ENCODE measurements at regions not wholly inside any gene's neighbourhood (a gene's known extent, or its start where the extent isn't known, plus 50 kb on each side); places are given as distances from the start of the nearest gene placed in this dataset.

DNA sequence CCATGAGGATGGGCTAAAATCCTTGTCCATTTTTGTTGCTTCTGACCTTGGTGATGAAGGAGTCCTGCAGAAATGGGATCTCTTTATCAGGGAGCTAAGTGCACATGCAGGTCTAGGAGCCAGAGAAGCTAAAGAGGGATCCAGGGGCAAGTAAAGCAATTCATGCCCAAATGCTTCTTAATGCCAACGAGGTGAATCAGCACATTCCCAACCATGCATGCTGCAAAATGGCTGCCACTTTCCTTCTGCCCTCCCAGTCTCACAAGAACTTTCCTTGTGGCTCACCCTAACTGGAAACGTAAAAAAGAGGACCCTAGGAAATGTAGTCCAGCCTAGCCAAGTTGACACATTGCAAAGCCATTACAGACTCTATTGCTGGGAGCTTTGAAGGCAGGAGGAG, 298.4 kb downstream of the MAFB start:
- Histone ChIP-seq H3K9me3 (no peaks in the 10 kb centered on the region), H3K36me3 (no peaks in the 10 kb centered on the region), H3K4me3 (no peak overlapping the region), H3K4me1 (ENCODE audit: insufficient read depth) (no peaks in the 10 kb centered on the region), H3K27ac (no peak overlapping the region), H3K27me3 (no peaks in the 10 kb centered on the region)
- 70 to 78% (median 72%) methylated on average over 2 of the region's 2 CpGs for WGBS, 3 donors
- TF ChIP-seq, protein P1, sequence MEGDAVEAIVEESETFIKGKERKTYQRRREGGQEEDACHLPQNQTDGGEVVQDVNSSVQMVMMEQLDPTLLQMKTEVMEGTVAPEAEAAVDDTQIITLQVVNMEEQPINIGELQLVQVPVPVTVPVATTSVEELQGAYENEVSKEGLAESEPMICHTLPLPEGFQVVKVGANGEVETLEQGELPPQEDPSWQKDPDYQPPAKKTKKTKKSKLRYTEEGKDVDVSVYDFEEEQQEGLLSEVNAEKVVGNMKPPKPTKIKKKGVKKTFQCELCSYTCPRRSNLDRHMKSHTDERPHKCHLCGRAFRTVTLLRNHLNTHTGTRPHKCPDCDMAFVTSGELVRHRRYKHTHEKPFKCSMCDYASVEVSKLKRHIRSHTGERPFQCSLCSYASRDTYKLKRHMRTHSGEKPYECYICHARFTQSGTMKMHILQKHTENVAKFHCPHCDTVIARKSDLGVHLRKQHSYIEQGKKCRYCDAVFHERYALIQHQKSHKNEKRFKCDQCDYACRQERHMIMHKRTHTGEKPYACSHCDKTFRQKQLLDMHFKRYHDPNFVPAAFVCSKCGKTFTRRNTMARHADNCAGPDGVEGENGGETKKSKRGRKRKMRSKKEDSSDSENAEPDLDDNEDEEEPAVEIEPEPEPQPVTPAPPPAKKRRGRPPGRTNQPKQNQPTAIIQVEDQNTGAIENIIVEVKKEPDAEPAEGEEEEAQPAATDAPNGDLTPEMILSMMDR (IDR thresholded peaks at IDR 0.05) = no peak
- TF ChIP-seq POLR2A (IDR thresholded peaks at IDR 0.05) (no peak), EP300 (IDR thresholded peaks at IDR 0.05) (no peak)
- no peak for DNase-seq
- intact Hi-C loops (cut with DNase I) = no loop called here

- no peaks in the 10 kb centered on the region for H3K9me3 ChIP-seq
- H3K27ac ChIP-seq = no peak overlapping the region
- no peak for TF ChIP-seq POLR2A (IDR thresholded peaks at IDR 0.05)
- TF ChIP-seq, protein P1 (IDR thresholded peaks at IDR 0.05) = no peak
- WGBS, 3 donors = 56 to 71% (median 67%) methylated on average over 7 of the region's 7 CpGs
- no peak overlapping the region for H3K4me3 ChIP-seq
- no peaks in the 10 kb centered on the region for H3K36me3 ChIP-seq
- H3K27me3 ChIP-seq = no peaks in the 10 kb centered on the region
- H3K4me1 ChIP-seq (ENCODE audit: insufficient read depth) = no peaks in the 10 kb centered on the region
- no peak for DNase-seq
- intact Hi-C loops (cut with DNase I) = no loop called here
These were observed 318.2 kb downstream of the MAFB start for GRCh38 chr20:40370800-40371199.

DNA sequence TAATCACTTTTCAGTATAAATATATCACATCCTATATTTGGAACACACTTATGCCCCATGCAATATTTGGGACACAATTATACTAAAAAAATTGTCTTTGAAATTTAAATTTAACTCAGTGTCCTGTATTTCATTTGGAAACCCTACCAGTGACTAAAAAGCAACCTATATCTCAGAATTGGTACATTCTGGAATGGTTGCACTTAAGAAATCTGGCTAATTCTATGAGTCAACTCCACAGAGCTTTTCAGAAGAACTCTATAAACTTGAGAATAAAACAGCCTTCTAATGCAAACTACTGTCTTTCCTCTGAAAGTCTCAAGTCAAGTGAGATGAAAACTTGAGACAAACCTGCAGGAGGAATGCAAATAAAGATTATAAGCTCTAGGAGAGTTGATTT, 320.2 kb downstream of the MAFB start:
- no peak for TF ChIP-seq EP300 (IDR thresholded peaks at IDR 0.05)
- no peak for TF ChIP-seq POLR2A (IDR thresholded peaks at IDR 0.05)
- TF ChIP-seq, protein P1 (IDR thresholded peaks at IDR 0.05) = no peak
- no peak for DNase-seq
- H3K27ac ChIP-seq = no peak overlapping the region
- no peaks in the 10 kb centered on the region for H3K27me3 ChIP-seq
- intact Hi-C loops (cut with DNase I) = no loop called here
- H3K4me3 ChIP-seq = no peak overlapping the region
- H3K36me3 ChIP-seq = no peaks in the 10 kb centered on the region
- no peaks in the 10 kb centered on the region for H3K9me3 ChIP-seq
- H3K4me1 ChIP-seq (ENCODE audit: insufficient read depth) = no peaks in the 10 kb centered on the region

DNA sequence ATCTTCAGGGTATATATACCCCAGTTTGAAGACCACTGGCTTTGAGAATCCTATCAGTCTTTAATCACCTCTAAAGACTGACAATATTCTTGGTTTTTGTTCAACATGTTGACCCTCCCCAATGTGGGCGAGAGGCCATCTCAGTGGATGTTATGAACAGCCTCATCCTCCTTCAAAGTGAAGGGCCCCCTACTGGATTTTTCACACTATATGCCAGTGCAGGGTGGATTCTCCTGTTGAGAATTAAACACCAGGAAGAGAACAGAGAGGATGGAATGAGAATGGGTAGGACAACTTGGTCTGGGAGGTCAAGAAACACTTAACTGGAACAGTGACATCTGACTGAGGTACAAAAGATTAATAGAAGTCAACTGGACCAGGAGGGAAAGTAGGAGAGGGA, 327.1 kb downstream of the MAFB start:
- 66 to 72% (median 71%) methylated on average over 1 of the region's 1 CpG for WGBS, 3 donors
- H3K9me3 ChIP-seq = no peaks in the 10 kb centered on the region

More for the DNA sequence above, 327.1 kb downstream of the MAFB start:
- Histone ChIP-seq H3K27me3 (no peaks in the 10 kb centered on the region), H3K4me1 (ENCODE audit: insufficient read depth) (no peaks in the 10 kb centered on the region), H3K27ac (no peak overlapping the region), H3K36me3 (no peaks in the 10 kb centered on the region), H3K4me3 (no peak overlapping the region)
- TF ChIP-seq, protein P1 (IDR thresholded peaks at IDR 0.05) = no peak
- TF ChIP-seq POLR2A (IDR thresholded peaks at IDR 0.05) (no peak), EP300 (IDR thresholded peaks at IDR 0.05) (no peak)
- DNase-seq = no peak
- intact Hi-C loops (cut with DNase I) = no loop called here

Data from ovary (tissue), 7 donors.